Activated CD4-positive, alpha-beta memory T cell treated with anti-CD3 and anti-CD28 coated beads for 36 hours (primary cell): ENCODE measurements at regions not wholly inside any gene's neighbourhood (a gene's known extent, or its start where the extent isn't known, plus 50 kb on each side); places are given as distances from the start of the nearest gene placed in this dataset.

Source experiments
- CTCF ChIA-PET: fragments of 350-600 bp; sonication (Branson Sonifier 250); formaldehyde crosslinking; loops from one replicate; lab custom pipeline; 2021; ENCODE audit warnings: antibody characterized with exemption, inconsistent platforms; lab: Charles Lee
- POLR2A ChIA-PET: fragments of 350-600 bp; sonication (Branson Sonifier 250); formaldehyde crosslinking; loops from one replicate; lab custom pipeline; 2021; ENCODE audit warnings: antibody characterized with exemption; lab: Charles Lee
- DNase-seq: peaks from one replicate; pipeline ENCODE4 v3.0.0-alpha.2; 2020
- H3K27ac Mint-ChIP-seq: one replicate; pipeline ENCODE4 v1.8.0; 2021; ENCODE audit warnings: mixed read lengths
- H3K27me3 Mint-ChIP-seq: one replicate; pipeline ENCODE4 v1.8.0; 2021; ENCODE audit warnings: mixed read lengths
- H3K36me3 Mint-ChIP-seq: one replicate; pipeline ENCODE4 v1.8.0; 2021; ENCODE audit warnings: mixed read lengths
- H3K4me1 Mint-ChIP-seq: one replicate; pipeline ENCODE4 v1.8.0; 2021; ENCODE audit warnings: low read depth, mixed read lengths
- H3K4me3 Mint-ChIP-seq: one replicate; pipeline ENCODE4 v1.8.0; 2021; ENCODE audit warnings: mild to moderate bottlenecking, mixed read lengths
- H3K9me3 Mint-ChIP-seq: one replicate; pipeline ENCODE4 v1.8.0; 2021; ENCODE audit warnings: mixed read lengths
- intact Hi-C: fragments of 100-400 bp; cut with micrococcal nuclease; formaldehyde crosslinking; loops from one replicate; pipeline ENCODE4 v1.15.1; 2023

DNA sequence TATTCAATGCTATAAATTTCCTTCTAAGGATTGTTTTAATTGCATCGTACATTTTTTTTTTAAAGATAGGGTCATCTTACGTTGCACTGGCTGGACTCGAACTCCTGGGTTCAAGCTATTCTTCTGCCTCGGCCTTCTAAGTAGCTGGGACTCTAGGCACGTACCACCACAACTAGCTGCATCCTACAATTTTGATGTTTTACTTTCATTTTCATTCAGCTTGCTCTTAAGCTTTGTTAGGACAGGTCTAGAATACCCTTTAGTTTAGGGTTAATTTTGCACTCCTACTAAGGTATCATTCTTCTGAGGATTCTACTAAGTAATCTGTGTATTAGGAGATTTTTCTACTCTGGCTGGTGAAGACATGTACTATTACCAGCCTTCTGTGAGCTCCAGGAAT, 50.2 kb upstream of the C1GALT1C1 start:
- POLR2A ChIA-PET, result no interaction called here
- Mint-ChIP-seq H3K9me3 (peaks cover 15% of the 10 kb centered on the region), H3K4me1 (peaks cover 21% of the 10 kb centered on the region), H3K36me3 (peaks cover 7% of the 10 kb centered on the region), H3K27ac (no peak overlapping the region), H3K4me3 (no peak overlapping the region), H3K27me3 (no peaks in the 10 kb centered on the region)
- intact Hi-C loops, result no loop called here
- CTCF ChIA-PET, result interaction anchor here (1.1 kb wide), 1 partner anchor 51 kb away, joined by 3 read pairs; no protein-coding TSS in a partner anchor
- DNase-seq, result no peak
